DLD1 (cell line): ENCODE measurements at regions not wholly inside any gene's neighbourhood (a gene's known extent, or its start where the extent isn't known, plus 50 kb on each side); places are given as distances from the start of the nearest gene placed in this dataset.

Experiments
- in situ Hi-C: cut with HindIII; loops from 2 replicates; pipeline ENCODE4 v1.10.0; 2017; ENCODE audit warnings: low sequenced_read_pairs

GRCh38 chr12:71011261-71011660 is 90.7 kb upstream of the PTPRR start:
- in situ Hi-C loops: no loop called here

GRCh38 chr12:71010143-71010479 is 89.6 kb upstream of the PTPRR start:
- in situ Hi-C loops: no loop called here

- in situ Hi-C loops: no loop called here
Measured at GRCh38 chr12:71009430-71010142, 89.0 kb upstream of the PTPRR start.

- in situ Hi-C loops: no loop called here
Measured at GRCh38 chr12:71008616-71009015, 88.1 kb upstream of the PTPRR start.

- in situ Hi-C loops: no loop called here
Measured at GRCh38 chr12:71007781-71008404, 87.4 kb upstream of the PTPRR start.

GRCh38 chr12:71007020-71007419 is 86.5 kb upstream of the PTPRR start:
- in situ Hi-C loops: no loop called here

GRCh38 chr12:71005166-71005565 is 84.6 kb upstream of the PTPRR start:
- in situ Hi-C loops: no loop called here

GRCh38 chr12:71004578-71004977 is 84.0 kb upstream of the PTPRR start:
- in situ Hi-C loops: no loop called here

GRCh38 chr12:71000748-71001147 is 80.2 kb upstream of the PTPRR start:
- in situ Hi-C loops: no loop called here

- in situ Hi-C loops: no loop called here
Measured at GRCh38 chr12:71000255-71000654, 79.7 kb upstream of the PTPRR start.

- in situ Hi-C loops: loop anchor here (25.0 kb wide), 1 partner anchor 257 kb away; no protein-coding TSS in a partner anchor
Measured at GRCh38 chr12:70994217-70994788, 73.8 kb upstream of the PTPRR start.

- in situ Hi-C loops: loop anchor here (25.0 kb wide), 1 partner anchor 252 kb away; no protein-coding TSS in a partner anchor
Measured at GRCh38 chr12:70989232-70989631, 68.7 kb upstream of the PTPRR start.

GRCh38 chr12:70985850-70986249 is 65.3 kb upstream of the PTPRR start:
- in situ Hi-C loops: loop anchor here (25.0 kb wide), 1 partner anchor 249 kb away; no protein-coding TSS in a partner anchor

GRCh38 chr12:70983692-70984091 is 63.2 kb upstream of the PTPRR start:
- in situ Hi-C loops: loop anchor here (25.0 kb wide), 1 partner anchor 246 kb away; no protein-coding TSS in a partner anchor

- in situ Hi-C loops: loop anchor here (25.0 kb wide), 1 partner anchor 246 kb away; no protein-coding TSS in a partner anchor
Measured at GRCh38 chr12:70982991-70983390, 62.5 kb upstream of the PTPRR start.

- in situ Hi-C loops: loop anchor here (25.0 kb wide), 1 partner anchor 245 kb away; no protein-coding TSS in a partner anchor
Measured at GRCh38 chr12:70982286-70982685, 61.7 kb upstream of the PTPRR start.

GRCh38 chr12:70971001-70971794 is 50.7 kb upstream of the PTPRR start:
- in situ Hi-C loops: no loop called here
